IPS-15b (cell line): ENCODE measurements at regions not wholly inside any gene's neighbourhood (a gene's known extent, or its start where the extent isn't known, plus 50 kb on each side); places are given as distances from the start of the nearest gene placed in this dataset.
"Not testable (repeated sequence)": the region's sequence is repeated elsewhere in the genome, so short reads cannot be mapped to it uniquely, and the experiment has no call there.

Experiments used
- H3K27me3 ChIP-seq: one replicate; pipeline ENCODE4 v1.6.1; 2013; ENCODE audit warnings: low read length; ENCODE audit not compliant: control insufficient read depth, insufficient read depth
- H3K36me3 ChIP-seq: one replicate; pipeline ENCODE4 v1.6.1; 2013; ENCODE audit warnings: low read length; ENCODE audit not compliant: control insufficient read depth, insufficient read depth
- H3K4me1 ChIP-seq: one replicate; pipeline ENCODE4 v1.6.1; 2013; ENCODE audit warnings: mild to moderate bottlenecking, low read length; ENCODE audit not compliant: control insufficient read depth, insufficient read depth
- H3K4me3 ChIP-seq: one replicate; pipeline ENCODE4 v1.5.1; 2013; ENCODE audit warnings: low read depth, low read length
- H3K9ac ChIP-seq: one replicate; pipeline ENCODE4 v1.6.1; 2013; ENCODE audit warnings: low read depth, mild to moderate bottlenecking, low read length
- H3K9me3 ChIP-seq: one replicate; pipeline ENCODE4 v1.6.1; 2013; ENCODE audit warnings: mild to moderate bottlenecking, low read length; ENCODE audit not compliant: control insufficient read depth, insufficient read depth

DNA sequence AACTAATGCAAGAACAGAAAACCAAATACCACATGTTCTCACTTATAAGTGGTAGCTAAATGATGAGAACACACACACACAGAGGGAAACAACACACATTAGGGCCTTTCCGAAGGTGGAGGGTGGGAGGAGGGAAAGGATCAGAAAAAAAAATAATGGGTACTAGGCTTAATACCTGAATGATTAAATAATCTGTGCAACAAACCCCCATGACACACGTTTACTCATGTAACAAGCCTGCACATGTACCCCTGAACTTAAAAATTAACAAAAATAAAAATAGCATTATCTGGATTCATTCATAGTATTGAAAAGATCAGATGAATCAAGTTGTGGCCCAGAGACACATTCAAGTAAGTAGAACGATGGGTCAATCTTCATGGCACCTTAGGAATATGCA is 159.5 kb upstream of the POT1 start:
- no peak overlapping the region for H3K4me3 ChIP-seq
- no peaks in the 10 kb centered on the region for H3K36me3 ChIP-seq

DNA sequence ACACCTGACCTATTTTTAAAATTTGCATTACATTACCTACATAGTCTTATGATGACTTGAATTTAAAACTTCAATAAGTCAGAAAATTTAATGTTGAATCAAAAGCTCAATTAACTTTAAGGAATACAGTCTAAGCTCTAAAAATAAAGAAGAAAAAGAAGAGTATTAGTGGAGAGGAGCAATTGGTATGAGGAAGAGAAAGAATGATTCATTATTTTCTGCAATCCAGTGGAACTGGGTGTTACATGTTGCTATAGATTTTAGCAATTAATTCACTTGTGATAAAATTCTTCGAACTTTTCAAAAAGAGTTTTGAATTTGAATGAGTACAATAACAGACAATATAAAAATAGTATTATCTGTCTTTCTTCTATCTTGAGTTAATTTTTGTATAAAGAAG is 158.9 kb upstream of the POT1 start:
- H3K4me1 ChIP-seq = no peaks in the 10 kb centered on the region
- no peak overlapping the region for H3K4me3 ChIP-seq

More for the DNA sequence above, 159.5 kb upstream of the POT1 start:
- no peaks in the 10 kb centered on the region for H3K9me3 ChIP-seq
- no peaks in the 10 kb centered on the region for H3K4me1 ChIP-seq
- H3K27me3 ChIP-seq = no peaks in the 10 kb centered on the region
- no peak overlapping the region for H3K9ac ChIP-seq

DNA sequence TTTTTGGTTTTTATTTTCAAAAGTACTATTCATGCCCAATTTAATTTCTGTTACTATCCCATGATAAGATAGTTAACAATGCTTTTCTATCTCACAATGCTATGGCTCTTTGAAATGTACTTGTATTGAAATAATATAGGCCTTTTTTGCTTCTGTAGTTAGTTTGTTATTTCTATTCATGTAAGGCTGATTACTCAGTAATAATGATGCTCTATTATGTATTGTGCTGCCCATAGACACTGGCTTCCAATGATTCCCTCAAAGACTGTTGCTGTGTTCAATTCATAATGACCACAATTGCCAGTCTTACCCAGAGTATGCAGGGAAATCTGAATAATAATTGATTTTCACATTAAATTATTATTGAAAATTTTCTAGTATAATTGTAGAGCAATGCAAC is 155.5 kb upstream of the POT1 start:
- Histone ChIP-seq H3K36me3 (no peaks in the 10 kb centered on the region), H3K27me3 (no peaks in the 10 kb centered on the region), H3K4me1 (no peaks in the 10 kb centered on the region), H3K9ac (no peak overlapping the region), H3K4me3 (no peak overlapping the region), H3K9me3 (no peaks in the 10 kb centered on the region)

More for the DNA sequence above, 158.9 kb upstream of the POT1 start:
- Histone ChIP-seq H3K9me3 (no peaks in the 10 kb centered on the region), H3K27me3 (no peaks in the 10 kb centered on the region), H3K36me3 (no peaks in the 10 kb centered on the region), H3K9ac (no peak overlapping the region)

DNA sequence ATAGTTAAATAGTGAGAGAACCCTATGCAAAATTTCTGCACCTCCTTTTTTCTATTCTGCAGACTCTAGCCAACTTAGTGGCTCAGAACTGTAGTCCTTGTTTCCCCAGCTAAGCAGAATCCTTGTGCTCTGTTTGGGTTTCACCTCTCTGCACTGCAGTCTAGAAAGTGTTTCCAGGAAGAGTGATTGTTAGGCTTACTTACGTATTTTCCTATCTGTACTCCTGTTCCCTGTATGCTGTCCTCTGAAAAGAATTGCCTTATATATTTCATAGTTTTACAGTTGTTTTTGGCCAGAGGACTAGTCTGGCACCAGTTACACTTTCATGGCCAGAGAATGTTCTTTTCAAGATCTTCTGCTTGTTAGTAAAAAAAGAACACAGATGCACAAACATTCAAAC is 154.6 kb upstream of the POT1 start:
- Histone ChIP-seq H3K4me1 (no peaks in the 10 kb centered on the region), H3K4me3 (no peak overlapping the region), H3K36me3 (no peaks in the 10 kb centered on the region), H3K9me3 (no peaks in the 10 kb centered on the region), H3K9ac (no peak overlapping the region), H3K27me3 (no peaks in the 10 kb centered on the region)

DNA sequence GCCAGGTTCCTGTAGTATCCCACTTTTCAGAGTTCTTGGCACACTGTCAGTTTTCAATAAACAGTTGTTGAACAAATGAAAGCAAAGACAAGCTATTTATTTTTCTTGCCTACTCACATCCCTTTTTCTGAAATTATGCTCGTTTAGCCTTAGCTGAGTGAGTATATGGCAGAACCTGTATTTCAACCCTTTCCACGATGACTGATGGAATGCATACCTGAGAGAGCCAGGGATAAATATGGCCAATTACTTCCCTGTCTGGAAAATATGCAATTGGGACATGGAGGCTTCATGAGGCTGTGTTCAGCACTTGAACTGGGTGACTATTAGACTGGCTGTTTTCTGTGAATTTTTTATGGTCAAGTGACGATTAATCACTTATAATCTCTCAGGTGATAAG is 144.5 kb upstream of the POT1 start:
- Histone ChIP-seq H3K9me3 (no peaks in the 10 kb centered on the region), H3K4me1 (no peaks in the 10 kb centered on the region), H3K36me3 (no peaks in the 10 kb centered on the region), H3K9ac (no peak overlapping the region), H3K4me3 (no peak overlapping the region), H3K27me3 (no peaks in the 10 kb centered on the region)

DNA sequence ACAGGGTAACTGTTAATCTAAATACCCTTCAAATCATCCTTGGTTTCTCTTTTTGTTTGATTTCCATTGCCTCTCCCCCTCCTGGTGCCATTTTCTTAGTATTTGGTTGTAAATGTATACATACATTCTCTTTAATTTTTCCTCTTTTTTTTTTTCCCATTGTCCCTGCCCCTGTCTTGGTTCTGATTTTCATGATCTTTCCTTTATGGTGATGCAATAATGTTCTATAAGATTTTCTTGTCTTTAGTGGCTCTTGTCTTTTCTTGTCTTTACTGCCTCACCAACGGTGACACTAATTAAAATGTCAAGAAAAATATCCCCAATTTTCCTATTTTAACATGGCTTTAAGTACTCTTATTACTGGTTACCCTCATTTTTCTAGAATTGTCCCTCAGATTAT is 135.9 kb upstream of the POT1 start:
- Histone ChIP-seq H3K4me3 (no peak overlapping the region), H3K9ac (no peak overlapping the region), H3K4me1 (no peaks in the 10 kb centered on the region), H3K27me3 (no peaks in the 10 kb centered on the region), H3K36me3 (no peaks in the 10 kb centered on the region), H3K9me3 (no peaks in the 10 kb centered on the region)

DNA sequence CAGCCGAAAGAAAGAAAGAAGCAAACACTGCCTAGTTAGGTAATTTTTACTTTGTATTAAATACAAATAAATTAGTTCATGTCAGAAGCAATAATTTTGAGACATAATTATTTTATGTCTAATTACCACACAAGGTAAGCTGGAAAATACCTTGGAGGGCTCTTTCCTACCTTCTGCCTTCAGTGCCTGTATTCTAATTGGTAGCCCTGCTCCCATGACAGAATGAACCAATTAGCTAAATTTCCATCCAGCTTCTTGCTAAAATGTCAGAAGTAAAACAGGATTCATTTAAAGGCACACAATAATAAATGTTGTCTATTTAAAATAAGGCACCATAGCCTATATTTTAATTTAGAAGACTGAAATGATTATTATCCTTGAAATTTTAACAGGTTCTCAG is 135.4 kb upstream of the POT1 start:
- no peaks in the 10 kb centered on the region for H3K9me3 ChIP-seq
- H3K36me3 ChIP-seq = no peaks in the 10 kb centered on the region
- H3K9ac ChIP-seq = no peak overlapping the region
- H3K27me3 ChIP-seq = no peaks in the 10 kb centered on the region
- no peaks in the 10 kb centered on the region for H3K4me1 ChIP-seq
- no peak overlapping the region for H3K4me3 ChIP-seq

DNA sequence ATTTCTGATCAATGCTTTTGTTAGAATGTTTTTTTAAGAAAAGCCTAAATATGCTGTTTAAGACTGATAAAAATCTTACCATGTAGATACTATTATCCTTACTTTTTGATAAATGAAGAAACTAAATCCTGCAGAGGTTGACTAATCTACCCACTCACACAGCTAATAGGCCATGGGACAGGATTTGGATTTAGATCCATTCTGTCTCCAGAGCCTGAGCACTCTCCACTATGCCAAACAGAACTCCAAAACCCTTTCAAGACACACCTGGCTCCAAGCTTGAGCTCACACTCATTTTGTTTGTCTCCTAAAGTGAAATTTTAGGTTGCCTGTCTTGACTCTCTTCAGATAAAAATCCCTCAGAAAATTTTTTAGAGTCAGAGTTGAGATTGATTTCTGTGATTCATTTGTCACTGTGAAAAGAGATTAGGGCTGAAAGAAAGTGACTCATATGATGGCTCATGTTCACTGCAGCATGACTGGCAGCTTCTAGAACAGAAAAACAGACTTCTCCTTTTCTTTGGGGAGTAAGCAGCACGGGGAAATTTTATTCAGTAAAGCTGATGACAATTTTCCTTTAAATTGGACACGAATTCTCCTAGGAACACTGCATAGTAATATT is 132.3 kb upstream of the POT1 start:
- no peak overlapping the region for H3K9ac ChIP-seq
- no peak overlapping the region for H3K4me3 ChIP-seq
- H3K36me3 ChIP-seq = no peaks in the 10 kb centered on the region
- no peaks in the 10 kb centered on the region for H3K27me3 ChIP-seq
- H3K9me3 ChIP-seq = no peaks in the 10 kb centered on the region
- H3K4me1 ChIP-seq = no peaks in the 10 kb centered on the region

DNA sequence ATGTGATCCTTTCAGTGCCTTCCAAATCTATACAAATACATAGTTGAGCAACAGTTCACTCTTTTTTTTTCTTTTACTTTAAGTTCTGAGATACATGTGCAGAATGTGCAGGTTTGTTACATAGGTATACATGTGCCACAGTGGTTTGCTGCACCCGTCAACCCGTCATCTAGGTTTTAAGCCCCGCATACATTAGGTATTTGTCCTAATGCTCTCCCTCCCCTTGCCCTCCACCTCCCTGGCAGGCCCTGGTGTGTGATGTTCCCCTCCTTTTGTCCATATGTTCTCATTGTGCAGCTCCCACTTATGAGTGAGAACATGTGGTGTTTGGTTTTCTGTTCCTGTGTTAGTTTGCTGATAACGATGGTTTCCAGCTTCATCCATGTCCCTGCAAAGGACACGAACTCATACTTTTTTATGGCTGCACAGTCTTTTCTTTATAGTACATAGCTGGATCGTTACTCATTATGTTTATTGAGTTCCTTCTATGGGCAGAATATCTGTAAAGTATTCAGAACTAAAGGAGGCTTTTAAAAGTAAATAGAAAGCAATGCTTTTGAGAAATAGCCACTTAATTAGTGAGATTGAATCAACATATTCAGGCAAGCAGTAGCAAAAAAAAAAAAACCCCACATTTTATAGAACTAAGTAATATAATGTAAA is 131.6 kb upstream of the POT1 start:
- not testable (repeated sequence) for H3K4me3 ChIP-seq, H3K36me3 ChIP-seq, H3K27me3 ChIP-seq, H3K9ac ChIP-seq, H3K4me1 ChIP-seq, H3K9me3 ChIP-seq

DNA sequence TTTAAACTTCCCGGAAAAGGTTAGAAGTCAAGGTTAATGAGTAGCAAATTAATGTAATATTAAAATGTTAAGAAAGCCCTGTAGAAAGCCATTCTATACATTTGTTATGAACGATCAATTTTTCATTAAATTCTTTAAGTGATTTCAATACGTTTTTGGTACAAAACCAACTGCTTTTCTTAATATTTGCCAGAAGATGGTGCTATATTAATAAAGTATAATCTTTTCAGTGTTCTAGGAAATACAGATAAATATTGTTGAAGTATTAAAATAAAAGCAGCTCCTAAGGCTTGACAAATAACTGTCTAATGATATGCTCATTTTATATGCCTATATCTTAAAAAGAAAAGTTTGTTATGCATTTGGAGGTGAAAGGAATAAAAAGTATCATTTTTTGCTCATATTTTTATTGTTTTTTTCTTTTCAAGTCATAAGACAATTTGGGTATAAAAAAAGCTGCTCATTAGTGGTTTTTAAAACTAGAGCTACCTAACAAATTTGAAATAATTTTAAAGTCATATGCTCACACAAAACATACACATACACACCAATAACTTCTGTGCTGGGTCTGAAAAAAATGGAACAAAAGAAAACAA is 130.3 kb upstream of the POT1 start:
- Histone ChIP-seq H3K9ac (no peak overlapping the region), H3K36me3 (no peaks in the 10 kb centered on the region), H3K4me1 (no peaks in the 10 kb centered on the region), H3K9me3 (no peaks in the 10 kb centered on the region), H3K4me3 (no peak overlapping the region), H3K27me3 (no peaks in the 10 kb centered on the region)

DNA sequence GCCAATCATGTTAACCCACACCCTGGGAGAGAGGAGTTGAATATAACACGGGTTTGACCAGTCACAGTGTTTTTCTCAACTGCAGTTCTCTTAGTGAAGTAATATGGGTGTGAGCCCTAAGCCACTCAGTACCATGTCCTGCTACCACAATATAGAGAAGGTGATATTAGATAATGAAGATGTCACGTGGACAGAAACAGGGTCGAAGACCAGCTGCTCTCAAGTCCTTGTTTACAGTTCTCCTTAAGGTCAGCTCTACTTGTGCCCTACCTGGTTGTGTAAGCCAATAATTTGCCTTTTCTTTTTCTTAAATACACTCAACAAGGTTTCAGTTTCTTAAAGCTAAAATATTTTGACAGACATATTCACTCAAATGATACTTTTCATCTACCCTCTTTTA is 128.3 kb upstream of the POT1 start:
- no peaks in the 10 kb centered on the region for H3K9me3 ChIP-seq
- no peaks in the 10 kb centered on the region for H3K27me3 ChIP-seq
- H3K4me3 ChIP-seq = no peak overlapping the region
- no peaks in the 10 kb centered on the region for H3K36me3 ChIP-seq
- no peaks in the 10 kb centered on the region for H3K4me1 ChIP-seq
- no peak overlapping the region for H3K9ac ChIP-seq

DNA sequence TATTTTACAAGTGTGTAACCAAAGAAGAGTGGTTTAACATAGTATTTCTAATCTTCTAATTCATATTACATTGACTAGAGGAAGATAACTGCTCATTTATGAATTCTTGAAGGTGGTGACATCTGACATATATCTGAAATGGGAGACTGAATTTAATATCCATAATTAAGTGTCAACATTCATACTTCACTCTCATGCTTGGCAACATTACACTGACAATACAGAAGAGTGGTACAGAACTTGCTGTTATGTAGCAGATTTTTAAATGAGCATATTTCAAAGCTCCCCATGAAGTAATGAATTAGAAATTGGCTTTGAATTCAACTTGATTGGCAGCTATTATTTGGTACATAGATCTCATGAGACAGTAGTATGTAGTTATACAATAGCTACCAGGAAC is 125.8 kb upstream of the POT1 start:
- no peaks in the 10 kb centered on the region for H3K27me3 ChIP-seq
- no peak overlapping the region for H3K4me3 ChIP-seq
- no peak overlapping the region for H3K9ac ChIP-seq
- no peaks in the 10 kb centered on the region for H3K4me1 ChIP-seq
- no peaks in the 10 kb centered on the region for H3K36me3 ChIP-seq
- no peaks in the 10 kb centered on the region for H3K9me3 ChIP-seq
